ENCODE measurements at regions not wholly inside any gene's neighbourhood (a gene's known extent, or its start where the extent isn't known, plus 50 kb on each side); places are given as distances from the start of the nearest gene placed in this dataset.
"Not testable (repeated sequence)": the region's sequence is repeated elsewhere in the genome, so short reads cannot be mapped to it uniquely, and the experiment has no call there.

- DNase-seq (ENCODE audit: low read depth): not testable (repeated sequence)
Measured at GRCh38 chr20:53777402-53777801, 183.8 kb upstream of the ZNF217 start.

DNA sequence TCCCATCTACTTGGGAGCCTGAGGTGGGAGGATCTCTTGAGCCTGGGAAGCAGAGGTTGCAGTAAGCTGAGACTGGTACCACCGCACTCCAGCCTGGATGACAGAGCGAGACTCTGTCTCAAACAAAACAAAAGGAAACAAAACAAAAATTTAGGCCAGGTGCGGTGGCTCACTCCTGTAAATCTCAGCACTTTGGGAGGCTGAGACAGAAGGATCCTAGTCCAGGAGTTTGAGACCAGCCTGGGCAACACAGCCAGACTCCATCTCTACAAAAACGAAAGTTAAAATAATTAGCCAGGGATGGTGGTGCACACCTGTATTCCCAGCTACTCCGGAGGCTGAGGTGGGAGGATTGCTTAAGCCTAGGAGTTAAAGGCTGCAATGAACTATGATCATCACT lies 183.2 kb upstream of the ZNF217 start:
- no peak for DNase-seq (ENCODE audit: low read depth)

- peak; percentile 75 for DNase-seq (ENCODE audit: low read depth)
Measured at GRCh38 chr20:53774461-53775203, 181.0 kb upstream of the ZNF217 start.

DNA sequence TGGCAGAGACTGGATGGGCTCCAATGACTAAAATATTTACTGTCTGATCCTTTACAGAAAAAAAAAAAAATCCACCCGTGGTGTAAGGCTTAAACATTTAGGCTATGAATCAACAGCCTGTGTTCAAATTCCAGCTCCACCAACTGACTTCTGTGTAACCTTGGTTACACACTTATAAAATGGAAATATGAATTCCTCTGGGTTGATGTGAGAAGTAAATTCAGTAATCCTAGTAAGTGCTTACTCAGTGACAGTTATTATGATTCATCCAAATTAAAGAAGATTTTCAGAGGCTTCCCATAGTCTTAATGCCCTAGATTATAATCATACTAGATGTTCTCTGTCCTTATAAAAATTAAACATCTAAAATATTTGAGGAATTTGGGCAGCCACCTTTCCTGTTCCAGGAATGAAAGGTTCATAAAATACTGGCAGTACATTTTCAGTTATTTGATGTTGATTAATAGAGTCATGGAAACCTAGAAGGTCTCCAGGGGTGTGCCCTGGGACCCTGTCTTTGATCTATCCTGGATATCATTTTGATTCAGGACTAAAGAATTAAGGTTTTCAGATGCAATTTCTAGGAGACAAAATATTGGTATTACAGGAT lies 180.3 kb upstream of the ZNF217 start:
- DNase-seq (ENCODE audit: low read depth): peak; percentile 79

GRCh38 chr20:53773066-53773791 lies 179.6 kb upstream of the ZNF217 start:
- not testable (repeated sequence) for DNase-seq (ENCODE audit: low read depth)

GRCh38 chr20:53769041-53769440 lies 175.4 kb upstream of the ZNF217 start:
- no peak for DNase-seq (ENCODE audit: low read depth)

DNA sequence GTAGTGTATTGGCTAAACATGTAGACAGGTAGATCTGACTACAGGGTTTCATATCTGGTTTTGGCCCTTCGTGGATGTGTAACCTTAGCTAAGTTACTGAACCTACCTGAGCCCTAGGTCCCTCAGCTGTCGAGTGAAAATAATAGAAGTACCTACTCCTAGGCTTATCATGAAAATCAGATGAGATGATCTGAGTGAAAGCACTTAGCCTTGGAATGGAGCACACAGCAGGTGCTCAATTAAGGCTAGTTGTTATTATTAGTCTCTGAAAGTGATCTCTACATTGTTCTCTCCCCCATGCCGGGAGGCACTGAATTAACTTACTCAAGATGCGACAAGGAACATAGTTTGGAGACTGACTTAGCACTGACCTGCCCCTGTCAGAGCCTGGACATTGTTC lies 174.7 kb upstream of the ZNF217 start:
- DNase-seq (ENCODE audit: low read depth): no peak

- DNase-seq (ENCODE audit: low read depth): no peak
Measured at GRCh38 chr20:53767206-53767930, 173.7 kb upstream of the ZNF217 start.

DNA sequence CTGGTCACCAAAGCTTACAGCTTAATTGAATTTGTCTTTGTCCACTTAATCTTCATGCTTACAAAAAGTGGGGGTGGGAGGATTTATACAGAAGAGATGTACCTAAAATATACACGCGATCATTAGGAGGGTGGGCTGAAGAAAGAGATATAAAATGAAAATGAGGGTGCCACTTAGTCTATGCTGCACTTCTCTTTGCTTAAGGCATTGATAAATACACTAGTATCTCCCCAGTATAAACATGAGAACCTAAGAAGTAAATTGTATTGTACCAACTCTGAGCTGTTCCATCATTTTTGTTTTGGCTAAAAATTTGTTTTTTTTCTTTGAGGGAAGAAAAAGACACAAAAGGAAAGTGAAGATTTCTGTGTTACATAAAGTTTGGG lies 170.8 kb upstream of the ZNF217 start:
- DNase-seq (ENCODE audit: low read depth): no peak

GRCh38 chr20:53763707-53764414 lies 170.2 kb upstream of the ZNF217 start:
- no peak for DNase-seq (ENCODE audit: low read depth)

DNA sequence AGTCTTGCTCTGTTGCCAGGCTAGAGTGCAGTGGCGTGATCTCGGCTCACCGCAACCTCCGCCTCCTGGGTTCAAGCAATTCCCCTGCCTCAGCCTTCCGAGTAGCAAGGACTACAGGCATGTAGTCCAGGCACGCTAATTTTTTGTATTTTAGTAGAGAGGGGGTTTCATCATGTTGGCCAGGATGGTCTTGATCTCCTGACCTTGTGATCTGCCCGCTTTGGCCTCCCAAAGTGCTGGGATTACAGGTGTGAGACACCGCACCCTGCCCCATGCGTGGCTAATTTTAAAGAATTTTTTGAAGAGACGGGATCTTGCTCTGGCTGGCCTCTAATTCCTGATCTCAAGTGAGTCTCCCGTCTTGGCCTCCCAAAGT lies 168.8 kb upstream of the ZNF217 start:
- not testable (repeated sequence) for DNase-seq (ENCODE audit: low read depth)

GRCh38 chr20:53760025-53760441 lies 166.4 kb upstream of the ZNF217 start:
- DNase-seq (ENCODE audit: low read depth): no peak

- no peak for DNase-seq (ENCODE audit: low read depth)
Measured at GRCh38 chr20:53757472-53757913, 163.9 kb upstream of the ZNF217 start.

DNA sequence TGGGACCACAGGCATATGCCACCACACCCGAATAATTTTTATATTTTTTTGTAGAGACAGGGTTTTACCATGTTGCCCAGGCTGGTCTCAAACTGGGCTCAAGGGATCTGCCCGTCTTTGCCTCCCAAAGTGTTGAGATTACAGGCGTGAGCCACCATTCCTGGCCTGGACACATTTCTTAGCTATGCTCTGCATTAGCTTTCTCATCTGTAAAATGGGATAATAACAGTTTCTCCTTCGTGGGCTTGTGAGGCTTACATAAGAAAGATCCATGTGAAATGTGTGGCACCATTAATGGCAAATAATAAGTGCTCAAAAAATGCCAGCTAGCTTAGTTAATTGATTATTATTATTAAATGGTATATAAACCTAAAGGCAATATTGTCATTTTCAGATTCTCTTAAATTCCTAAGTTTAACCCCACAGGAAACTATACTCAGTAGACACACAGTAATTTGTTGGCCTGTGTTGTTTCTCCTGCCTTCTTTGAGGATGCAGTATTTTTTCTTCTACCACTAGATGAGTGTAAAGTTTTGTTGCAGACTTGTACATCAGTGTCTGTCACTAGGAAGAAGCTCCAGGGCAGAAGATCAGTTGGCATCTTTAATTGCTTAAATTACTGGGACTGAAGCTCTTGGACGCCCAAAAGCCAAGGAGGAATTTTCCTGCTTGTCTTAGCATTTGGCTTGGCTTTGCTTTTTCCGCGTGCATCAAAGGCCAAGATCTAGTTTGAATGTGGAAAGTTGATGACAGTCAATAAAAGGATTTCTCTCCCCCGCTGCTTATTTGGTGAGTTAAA lies 162.3 kb upstream of the ZNF217 start:
- no peak for DNase-seq (ENCODE audit: low read depth)

DNA sequence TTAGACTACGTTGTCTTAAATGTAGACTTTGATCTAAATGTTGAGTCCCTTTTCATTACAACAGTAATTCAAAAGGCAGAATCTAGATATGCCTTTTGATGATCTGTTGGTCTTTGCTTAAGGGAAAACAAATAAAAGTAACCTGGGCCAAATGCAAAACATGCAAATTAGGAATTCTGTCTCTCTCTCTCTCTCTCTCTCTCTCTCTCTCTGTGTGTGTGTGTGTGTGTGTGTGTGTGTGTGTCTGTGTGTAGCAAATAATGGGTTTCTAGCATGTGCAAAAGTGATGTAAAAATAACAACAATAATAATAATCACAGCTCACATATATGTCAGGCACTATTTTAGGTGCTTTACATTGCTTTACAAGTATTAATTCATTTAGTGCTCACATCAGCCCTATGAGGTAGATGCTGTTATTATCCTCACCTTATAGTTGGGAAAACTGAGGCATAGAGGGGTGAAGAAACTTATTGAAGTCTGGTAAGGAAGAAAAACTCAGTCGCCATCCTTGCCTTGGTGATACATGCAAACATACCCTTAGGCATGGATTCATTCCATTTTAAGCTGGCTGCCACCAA lies 160.3 kb upstream of the ZNF217 start:
- DNase-seq (ENCODE audit: low read depth): no peak

- DNase-seq (ENCODE audit: low read depth): peak; percentile 38
Measured at GRCh38 chr20:53752971-53753879, 159.6 kb upstream of the ZNF217 start.

GRCh38 chr20:53752583-53752970 lies 158.9 kb upstream of the ZNF217 start:
- no peak for DNase-seq (ENCODE audit: low read depth)

- DNase-seq (ENCODE audit: low read depth): no peak
Measured at GRCh38 chr20:53751620-53752318, 158.1 kb upstream of the ZNF217 start.

All from myocyte (in vitro differentiated cells).